ENCODE measurements at regions not wholly inside any gene's neighbourhood (a gene's known extent, or its start where the extent isn't known, plus 50 kb on each side); places are given as distances from the start of the nearest gene placed in this dataset.

- TF ChIP-seq ZNF274 (IDR thresholded peaks at IDR 0.05; ENCODE audit: low read depth, low read length) = no peak
- no peak overlapping the region for H3K4me3 ChIP-seq (ENCODE audit: low read length)
Observed at GRCh38 chr6:167710363-167710920, 116.3 kb upstream of the AFDN start.

DNA sequence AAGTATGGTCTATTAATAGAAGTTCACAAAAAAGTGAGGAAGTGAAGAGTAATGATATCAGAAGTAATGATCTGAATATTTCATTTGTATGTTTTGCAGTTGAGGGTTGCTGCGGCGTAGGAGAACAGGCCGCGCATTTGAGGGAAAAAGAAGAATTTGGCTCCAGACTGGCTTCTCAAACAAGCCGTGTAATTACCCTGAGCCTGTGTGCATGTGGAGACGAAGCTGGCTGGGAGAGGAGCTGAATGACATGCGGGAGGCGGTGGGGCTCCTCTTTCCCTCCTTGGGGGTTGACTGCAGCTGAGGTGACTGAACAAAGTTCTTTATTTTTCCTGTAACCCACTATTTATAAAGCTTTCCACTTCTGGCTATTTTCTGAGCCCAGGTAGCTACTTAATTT, 115.5 kb upstream of the AFDN start:
- TF ChIP-seq ZNF274 (IDR thresholded peaks at IDR 0.05; ENCODE audit: low read depth, low read length) = no peak
- H3K4me3 ChIP-seq (ENCODE audit: low read length) = no peak overlapping the region

GRCh38 chr6:167711768-167712730, 114.7 kb upstream of the AFDN start:
- H3K4me3 ChIP-seq (ENCODE audit: low read length) = no peak overlapping the region
- no peak for TF ChIP-seq ZNF274 (IDR thresholded peaks at IDR 0.05; ENCODE audit: low read depth, low read length)

GRCh38 chr6:167712731-167713475, 113.8 kb upstream of the AFDN start:
- no peak for TF ChIP-seq ZNF274 (IDR thresholded peaks at IDR 0.05; ENCODE audit: low read depth, low read length)
- no peak overlapping the region for H3K4me3 ChIP-seq (ENCODE audit: low read length)

DNA sequence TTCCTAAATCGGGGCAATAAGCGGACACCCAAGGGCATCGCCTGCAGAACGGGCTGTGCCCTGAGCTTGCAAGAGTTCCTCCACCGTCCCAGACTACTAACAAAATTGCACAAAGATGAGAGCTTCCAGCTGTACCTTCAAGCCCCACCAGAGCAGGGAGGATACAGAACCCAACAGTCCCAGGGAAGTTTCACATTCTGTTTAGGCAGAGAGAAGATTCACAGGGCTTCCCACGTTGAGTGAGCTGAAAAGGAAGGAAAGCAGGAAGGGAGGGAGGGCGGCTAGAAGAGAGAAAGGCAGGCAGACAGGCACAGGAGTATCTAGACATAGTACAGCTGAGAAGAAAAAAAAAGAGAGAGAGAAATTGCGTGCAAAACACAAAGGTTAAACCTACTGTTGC, 112.6 kb upstream of the AFDN start:
- no peak overlapping the region for H3K4me3 ChIP-seq (ENCODE audit: low read length)
- no peak for TF ChIP-seq ZNF274 (IDR thresholded peaks at IDR 0.05; ENCODE audit: low read depth, low read length)

- TF ChIP-seq ZNF274 (IDR thresholded peaks at IDR 0.05; ENCODE audit: low read depth, low read length) = no peak
- H3K4me3 ChIP-seq (ENCODE audit: low read length) = no peak overlapping the region
Observed at GRCh38 chr6:167717455-167717854, 109.3 kb upstream of the AFDN start.

GRCh38 chr6:167717867-167718266, 108.8 kb upstream of the AFDN start:
- no peak for TF ChIP-seq ZNF274 (IDR thresholded peaks at IDR 0.05; ENCODE audit: low read depth, low read length)
- H3K4me3 ChIP-seq (ENCODE audit: low read length) = no peak overlapping the region

GRCh38 chr6:167719920-167720319, 106.8 kb upstream of the AFDN start:
- no peak for TF ChIP-seq ZNF274 (IDR thresholded peaks at IDR 0.05; ENCODE audit: low read depth, low read length)
- H3K4me3 ChIP-seq (ENCODE audit: low read length) = no peak overlapping the region

DNA sequence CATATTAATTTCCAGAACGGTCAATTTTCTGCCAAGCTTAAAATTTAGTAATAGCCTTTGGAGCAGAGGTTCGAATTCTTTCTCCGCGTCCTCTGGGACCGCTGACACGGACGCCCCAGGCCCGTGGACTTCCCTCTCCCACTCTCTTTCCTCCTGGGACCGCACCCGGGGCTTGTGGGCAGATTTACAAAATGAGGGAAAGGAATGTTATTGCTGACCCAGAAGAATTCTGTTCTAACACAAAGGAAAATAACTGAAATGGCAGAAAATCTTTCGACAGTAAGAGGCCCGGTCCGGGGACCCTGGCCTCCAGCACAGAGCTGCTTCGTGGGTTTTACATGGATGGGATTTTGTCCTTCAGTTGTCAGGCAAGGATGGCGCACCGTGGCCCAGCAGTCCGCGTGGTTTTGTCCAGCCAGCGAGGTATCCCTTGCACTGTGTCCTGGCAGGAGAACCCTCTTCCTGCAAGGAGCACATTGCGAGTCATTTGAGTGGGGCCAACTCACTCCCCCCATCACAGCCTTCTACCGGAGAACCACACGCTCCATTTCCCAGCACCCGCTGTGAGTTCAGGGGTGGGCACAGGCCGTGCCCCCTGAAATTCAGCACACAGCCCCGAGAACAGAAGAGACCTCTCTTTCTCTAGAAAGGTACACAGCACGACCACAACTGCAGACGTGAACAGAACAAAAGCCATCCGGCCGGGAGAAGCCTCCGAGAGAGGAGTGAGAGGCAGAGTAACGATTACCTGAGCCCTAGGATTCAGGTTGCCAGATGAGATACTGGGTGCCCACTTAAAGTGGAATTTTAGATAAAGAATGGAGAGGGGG, 106.0 kb upstream of the AFDN start:
- no peak overlapping the region for H3K4me3 ChIP-seq (ENCODE audit: low read length)
- no peak for TF ChIP-seq ZNF274 (IDR thresholded peaks at IDR 0.05; ENCODE audit: low read depth, low read length)

GRCh38 chr6:167721291-167721690, 105.4 kb upstream of the AFDN start:
- TF ChIP-seq ZNF274 (IDR thresholded peaks at IDR 0.05; ENCODE audit: low read depth, low read length) = no peak
- no peak overlapping the region for H3K4me3 ChIP-seq (ENCODE audit: low read length)

DNA sequence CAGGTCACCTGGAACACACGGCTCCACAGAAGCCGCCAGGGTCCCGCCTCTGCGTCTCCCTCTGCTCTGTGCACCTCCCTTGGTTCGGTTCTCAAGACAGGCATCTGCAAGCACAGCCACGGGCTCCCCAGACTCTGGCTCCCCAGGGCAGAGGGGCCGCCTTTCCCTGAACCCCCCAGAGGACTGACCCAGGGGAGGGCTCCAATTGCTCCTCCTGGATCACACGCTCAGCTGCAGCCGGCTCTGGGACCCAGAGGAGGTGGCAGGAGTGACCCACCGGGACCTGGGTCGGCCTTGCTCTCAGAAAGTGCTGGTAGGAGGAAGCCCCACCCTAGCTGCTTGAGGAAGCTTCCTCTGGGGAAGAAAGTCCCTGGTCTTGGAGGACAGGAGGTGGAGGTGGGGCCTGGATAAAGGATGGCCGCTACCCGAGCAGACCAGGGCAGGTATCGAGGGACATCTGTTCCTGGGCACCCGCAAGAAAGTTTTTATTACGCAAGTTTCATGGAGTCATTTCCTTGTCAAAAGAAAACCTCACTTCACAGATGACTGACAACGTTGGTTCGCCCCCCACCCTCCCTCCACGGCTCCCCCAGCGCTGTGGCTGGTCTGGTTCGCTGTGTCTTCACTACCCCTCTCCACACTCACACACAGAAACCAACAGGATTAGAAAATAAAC, 103.9 kb upstream of the AFDN start:
- H3K4me3 ChIP-seq (ENCODE audit: low read length) = no peak overlapping the region

DNA sequence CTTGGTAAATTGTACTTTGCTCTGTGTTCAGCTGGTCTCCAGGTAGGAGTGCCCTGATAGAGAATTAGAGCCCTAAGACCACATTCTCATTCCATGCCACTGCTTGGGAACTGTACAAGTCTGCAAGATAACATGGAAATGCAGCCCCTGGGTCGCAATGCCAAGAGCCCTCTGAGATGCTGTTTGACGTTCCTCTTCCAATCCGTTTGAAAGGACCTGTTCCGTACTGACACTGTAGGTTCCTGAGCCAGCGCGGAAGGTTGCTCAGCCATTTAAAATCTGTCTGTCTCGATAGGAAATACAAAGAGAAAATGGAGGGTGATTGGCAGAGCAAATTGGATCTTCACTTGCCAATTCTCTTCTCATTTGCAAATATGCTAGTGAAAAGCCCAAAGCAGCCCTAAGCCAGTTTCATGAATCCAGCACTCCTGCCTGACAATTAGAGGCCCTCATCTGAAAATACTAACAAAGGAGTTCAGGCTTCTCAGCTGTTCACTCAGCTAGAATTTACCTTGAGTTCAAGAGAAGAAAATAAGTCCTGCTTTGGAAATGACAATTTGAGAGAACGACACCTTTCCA, 100.6 kb upstream of the AFDN start:
- no peak for TF ChIP-seq ZNF274 (IDR thresholded peaks at IDR 0.05; ENCODE audit: low read depth, low read length)

More for the DNA sequence above, 103.9 kb upstream of the AFDN start:
- no peak for TF ChIP-seq ZNF274 (IDR thresholded peaks at IDR 0.05; ENCODE audit: low read depth, low read length)

DNA sequence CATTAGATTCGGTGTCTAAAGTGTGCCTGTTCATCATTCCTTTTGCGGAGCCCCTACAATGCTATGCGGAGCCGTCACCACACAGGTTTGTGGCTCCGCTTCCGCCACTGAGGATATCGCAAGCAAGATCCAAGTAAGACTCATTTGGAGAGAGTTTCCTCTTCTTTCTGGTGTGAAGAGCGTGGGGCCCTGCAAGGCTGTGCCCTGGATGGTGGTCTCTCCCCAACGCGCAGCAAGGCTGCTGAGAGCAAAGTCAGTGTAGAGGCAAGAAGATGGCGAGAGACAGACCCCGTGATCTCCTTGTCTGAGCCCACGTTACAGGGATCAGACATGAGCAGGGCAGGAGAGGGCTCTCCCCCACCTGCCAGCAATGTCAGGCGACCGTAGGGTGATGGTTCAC, 96.3 kb upstream of the AFDN start:
- H3K4me3 ChIP-seq (ENCODE audit: low read length) = no peak overlapping the region
- TF ChIP-seq ZNF274 (IDR thresholded peaks at IDR 0.05; ENCODE audit: low read depth, low read length) = no peak

More for the DNA sequence above, 100.6 kb upstream of the AFDN start:
- no peak overlapping the region for H3K4me3 ChIP-seq (ENCODE audit: low read length)

All from GM08714 (cell line).